Choroid plexus epithelial cell (primary cell): ENCODE measurements at regions not wholly inside any gene's neighbourhood (a gene's known extent, or its start where the extent isn't known, plus 50 kb on each side); places are given as distances from the start of the nearest gene placed in this dataset.

Experiments used
- DNase-seq: peaks from one replicate; pipeline ENCODE4 v3.0.0-alpha.2; 2010; ENCODE audit warnings: low read depth
- H3K4me3 ChIP-seq: 2 replicates; pipeline ENCODE4 v1.5.1; 2011; ENCODE audit warnings: low read depth, mild to moderate bottlenecking, control low read depth, low read length, moderate library complexity
- CTCF ChIP-seq: conservative IDR thresholded peaks from 2 replicates; pipeline ENCODE4 v1.5.1; 2011; ENCODE audit warnings: low read depth, mild to moderate bottlenecking, control low read depth, inconsistent platforms, low read length, moderate library complexity

GRCh38 chr6:44028789-44029310 is 98.4 kb downstream of the MRPL14 start:
- H3K4me3 ChIP-seq = no peak overlapping the region
- TF ChIP-seq CTCF = peak; percentile 48
- DNase-seq = no peak

- no peak overlapping the region for H3K4me3 ChIP-seq
- no peak for DNase-seq
- TF ChIP-seq CTCF = no peak
Measured at GRCh38 chr6:44025226-44025625, 102.0 kb downstream of the MRPL14 start.

GRCh38 chr6:44024574-44025219 is 102.6 kb downstream of the MRPL14 start:
- no peak overlapping the region for H3K4me3 ChIP-seq
- no peak for DNase-seq
- TF ChIP-seq CTCF = no peak

- no peak for DNase-seq
- TF ChIP-seq CTCF = no peak
- H3K4me3 ChIP-seq = no peak overlapping the region
Measured at GRCh38 chr6:44023586-44024454, 103.4 kb downstream of the MRPL14 start.

GRCh38 chr6:44022671-44023352 is 104.4 kb downstream of the MRPL14 start:
- no peak for TF ChIP-seq CTCF
- no peak overlapping the region for H3K4me3 ChIP-seq
- DNase-seq = no peak

GRCh38 chr6:44022296-44022661 is 105.0 kb downstream of the MRPL14 start:
- TF ChIP-seq CTCF = no peak
- DNase-seq = no peak
- H3K4me3 ChIP-seq = no peak overlapping the region
